GM12878 (cell line): ENCODE measurements at regions not wholly inside any gene's neighbourhood (a gene's known extent, or its start where the extent isn't known, plus 50 kb on each side); places are given as distances from the start of the nearest gene placed in this dataset.

Source experiments
- ASH2L ChIP-seq: fragments of 300-600, 200-600 bp; sonication (generic); IDR thresholded peaks from 2 replicates; pipeline ENCODE4 v1.6.1; 2017; ENCODE audit warnings: low read depth, mild to moderate bottlenecking, borderline replicate concordance
- CHD4 ChIP-seq: fragments of 200-600 bp; sonication (generic); IDR thresholded peaks from 2 replicates; pipeline ENCODE4 v1.6.1; 2016; ENCODE audit warnings: mild to moderate bottlenecking
- ESRRA ChIP-seq: IDR thresholded peaks from 2 replicates; pipeline ENCODE4 v1.6.1; 2012; ENCODE audit warnings: mild to moderate bottlenecking, low read length, improper control_type of control experiment
- MEF2A ChIP-seq: IDR thresholded peaks from 2 replicates; pipeline ENCODE4 v1.6.1; 2011; ENCODE audit warnings: low read depth, mild to moderate bottlenecking, low read length, moderate library complexity; ENCODE audit not compliant: insufficient read depth
- NFYA ChIP-seq: IDR thresholded peaks from 2 replicates; pipeline ENCODE4 v1.6.1; 2011; ENCODE audit warnings: low read depth, mild to moderate bottlenecking, low read length, improper control_type of control experiment, borderline replicate concordance
- TCF7 ChIP-seq: IDR thresholded peaks from 2 replicates; pipeline ENCODE4 v1.6.1; 2014; ENCODE audit warnings: antibody characterized with exemption, borderline replicate concordance
- YY1 ChIP-seq: IDR thresholded peaks from 2 replicates; pipeline ENCODE4 v1.6.1; 2011; ENCODE audit warnings: low read depth, mild to moderate bottlenecking, low read length
- ZNF274 ChIP-seq: IDR thresholded peaks from one replicate; pipeline ENCODE4 v1.8.0; 2011; ENCODE audit not compliant: insufficient read length, insufficient read depth
- ZNF384 ChIP-seq: IDR thresholded peaks from 2 replicates; pipeline ENCODE4 v1.6.1; 2012; ENCODE audit warnings: low read depth, mild to moderate bottlenecking, low read length, improper control_type of control experiment, borderline replicate concordance

DNA sequence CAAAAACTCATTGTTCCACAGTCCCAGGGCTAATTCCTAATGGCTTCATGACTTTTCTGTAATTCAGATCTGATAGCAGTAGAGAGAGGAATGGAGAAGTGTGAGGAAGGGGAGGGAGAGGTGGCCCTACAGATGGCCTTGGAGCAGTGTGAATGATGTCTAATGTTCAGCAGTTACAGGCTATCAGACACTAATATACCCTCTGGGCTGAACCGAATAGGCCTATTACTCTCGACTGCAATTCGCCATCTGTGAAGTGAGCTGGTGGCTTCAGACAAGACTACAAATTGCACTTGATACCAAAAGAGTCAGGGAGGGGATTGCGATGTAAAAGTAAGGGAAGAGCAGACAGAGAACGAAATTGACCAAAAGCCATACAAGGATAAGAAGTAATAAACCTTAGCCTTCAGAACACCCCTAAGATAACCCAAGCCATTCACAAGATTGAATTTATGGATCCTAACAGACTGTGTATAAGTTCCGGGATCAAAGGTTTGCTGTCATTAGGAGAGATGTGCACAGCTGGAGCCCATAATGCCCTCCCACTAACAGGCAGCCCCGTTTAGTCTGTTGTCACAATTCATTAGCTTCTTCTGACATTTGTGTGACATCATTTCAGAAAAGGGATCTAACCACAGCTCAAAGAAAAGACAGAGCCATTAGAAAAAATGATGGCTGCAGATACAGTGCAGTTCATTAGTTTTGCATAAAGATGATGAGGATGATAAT, 642.4 kb upstream of the API5 start:
- TF ChIP-seq ZNF274 (no peak), ZNF384 (no peak), YY1 (no peak), NFYA (no peak), CHD4 (no peak), MEF2A (no peak), ASH2L (no peak), ESRRA (no peak), TCF7 (no peak)
